SW480 (cell line): ENCODE measurements at regions not wholly inside any gene's neighbourhood (a gene's known extent, or its start where the extent isn't known, plus 50 kb on each side); places are given as distances from the start of the nearest gene placed in this dataset.
"Not testable (repeated sequence)": the region's sequence is repeated elsewhere in the genome, so short reads cannot be mapped to it uniquely, and the experiment has no call there.

Experiments used
- DNase-seq: peaks from one replicate; pipeline ENCODE4 v3.0.0-alpha.2; 2016; ENCODE audit warnings: low spot score

GRCh38 chrX:34576864-34577263 is 80.2 kb downstream of the TMEM47 start:
- DNase-seq, result no peak

- DNase-seq, result no peak
These were observed 91.1 kb downstream of the TMEM47 start for GRCh38 chrX:34565981-34566380.

GRCh38 chrX:34563804-34564203 is 93.3 kb downstream of the TMEM47 start:
- peak; percentile 18 for DNase-seq

- no peak for DNase-seq
These were observed 94.0 kb downstream of the TMEM47 start for GRCh38 chrX:34563061-34563460.

- DNase-seq, result no peak
These were observed 95.1 kb downstream of the TMEM47 start for GRCh38 chrX:34562006-34562405.

- no peak for DNase-seq
These were observed 96.9 kb downstream of the TMEM47 start for GRCh38 chrX:34560180-34560579.

- DNase-seq, result no peak
These were observed 97.8 kb downstream of the TMEM47 start for GRCh38 chrX:34559325-34559724.

- DNase-seq, result no peak
These were observed 99.4 kb downstream of the TMEM47 start for GRCh38 chrX:34557733-34558132.

- no peak for DNase-seq
These were observed 101.6 kb downstream of the TMEM47 start for GRCh38 chrX:34555481-34555880.

GRCh38 chrX:34546366-34546765 is 110.7 kb downstream of the TMEM47 start:
- DNase-seq, result no peak

GRCh38 chrX:34528081-34528480 is 129.0 kb downstream of the TMEM47 start:
- no peak for DNase-seq

GRCh38 chrX:34521563-34521962 is 135.5 kb downstream of the TMEM47 start:
- DNase-seq, result peak; percentile 18

- no peak for DNase-seq
These were observed 147.7 kb downstream of the TMEM47 start for GRCh38 chrX:34509394-34509793.

- DNase-seq, result no peak
These were observed 154.0 kb downstream of the TMEM47 start for GRCh38 chrX:34503119-34503518.

- no peak for DNase-seq
These were observed 164.0 kb downstream of the TMEM47 start for GRCh38 chrX:34493086-34493485.

- peak; percentile 59 for DNase-seq
These were observed 166.0 kb downstream of the TMEM47 start for GRCh38 chrX:34491126-34491525.

- no peak for DNase-seq
These were observed 169.7 kb downstream of the TMEM47 start for GRCh38 chrX:34487364-34487763.

- DNase-seq, result no peak
These were observed 173.1 kb downstream of the TMEM47 start for GRCh38 chrX:34483980-34484379.

- no peak for DNase-seq
These were observed 186.6 kb downstream of the TMEM47 start for GRCh38 chrX:34470507-34470906.

- DNase-seq, result no peak
These were observed 189.6 kb downstream of the TMEM47 start for GRCh38 chrX:34467437-34467836.

GRCh38 chrX:34463220-34463619 is 193.9 kb downstream of the TMEM47 start:
- not testable (repeated sequence) for DNase-seq

GRCh38 chrX:34457850-34458249 is 199.2 kb downstream of the TMEM47 start:
- not testable (repeated sequence) for DNase-seq

- no peak for DNase-seq
These were observed 219.5 kb downstream of the TMEM47 start for GRCh38 chrX:34437586-34437985.

- no peak for DNase-seq
These were observed 230.8 kb downstream of the TMEM47 start for GRCh38 chrX:34426334-34426733.

- no peak for DNase-seq
These were observed 250.5 kb downstream of the TMEM47 start for GRCh38 chrX:34406580-34406979.
